ENCODE measurements at regions not wholly inside any gene's neighbourhood (a gene's known extent, or its start where the extent isn't known, plus 50 kb on each side); places are given as distances from the start of the nearest gene placed in this dataset.

GRCh38 chr1:113192242-113192641 is 119.2 kb downstream of the LRIG2 start:
- Histone ChIP-seq H2BK5ac (ENCODE audit: low read depth, low read length, poor library complexity, severe bottlenecking) (no peak overlapping the region), H3K79me1 (replicated peaks; ENCODE audit: low read length, poor library complexity, severe bottlenecking) (no peaks in the 10 kb centered on the region), H3K4me3 (ENCODE audit: insufficient read depth in 1 of 2, low read depth in 1 of 2, low read length in 2 of 2) (no peak overlapping the region), H2BK15ac (ENCODE audit: low read depth, poor library complexity, severe bottlenecking) (no peak overlapping the region), H2AFZ (ENCODE audit: low read depth, low read length) (no peak overlapping the region), H2AK5ac (ENCODE audit: low read length, severe bottlenecking) (no peak overlapping the region), H3K27me3 (ENCODE audit: control insufficient read depth in 1 of 2, insufficient read depth in 1 of 2, low read length in 2 of 2) (peaks cover 11% of the 10 kb centered on the region in 2 experiments), H3K9me3 (ENCODE audit: control insufficient read depth, low read length) (no peaks in the 10 kb centered on the region), H3K14ac (ENCODE audit: low read length in 2 of 2) (no peak overlapping the region), H3K36me3 (ENCODE audit: control insufficient read depth in 1 of 2, insufficient read depth in 2 of 2, low read depth in 1 of 2, low read length in 2 of 2) (no peaks in the 10 kb centered on the region), H3K4me1 (ENCODE audit: control insufficient read depth, insufficient read depth, low read depth, low read length) (no peaks in the 10 kb centered on the region), H2BK120ac (ENCODE audit: low read depth, low read length) (no peak overlapping the region), H3K9ac (ENCODE audit: low read length) (no peak overlapping the region), H3K23ac (ENCODE audit: low read length in 2 of 2) (no peak overlapping the region), H4K8ac (ENCODE audit: low read length) (no peak overlapping the region), H4K91ac (ENCODE audit: low read length) (no peak overlapping the region), H3K4me2 (ENCODE audit: low read length, poor library complexity, severe bottlenecking) (no peak overlapping the region), H2BK12ac (ENCODE audit: low read length in 2 of 2) (no peak overlapping the region), H3K4ac (ENCODE audit: low read depth in 1 of 2, low read length in 2 of 2) (no peak overlapping the region), H3K27ac (ENCODE audit: low read length, poor library complexity, severe bottlenecking) (no peak overlapping the region), H3K18ac (ENCODE audit: low read depth in 1 of 2, low read length in 2 of 2) (no peak overlapping the region)
- no peak for DNase-seq
- WGBS: 98% methylated on average over 2 of the region's 2 CpGs

- H3K14ac ChIP-seq (ENCODE audit: low read length in 2 of 2): no peak overlapping the region
Measured at GRCh38 chr1:113192980-113193379, 120.0 kb downstream of the LRIG2 start.

GRCh38 chr1:113194846-113195830 is 122.1 kb downstream of the LRIG2 start:
- Histone ChIP-seq H2BK12ac (ENCODE audit: low read length in 2 of 2) (no peak overlapping the region), H3K27ac (ENCODE audit: low read length, poor library complexity, severe bottlenecking) (no peak overlapping the region), H3K23ac (ENCODE audit: low read length in 2 of 2) (no peak overlapping the region), H3K4me3 (ENCODE audit: insufficient read depth in 1 of 2, low read depth in 1 of 2, low read length in 2 of 2) (no peak overlapping the region), H4K8ac (ENCODE audit: low read length) (no peak overlapping the region), H3K4me2 (ENCODE audit: low read length, poor library complexity, severe bottlenecking) (no peak overlapping the region), H3K9me3 (ENCODE audit: control insufficient read depth, low read length) (no peaks in the 10 kb centered on the region), H3K79me1 (replicated peaks; ENCODE audit: low read length, poor library complexity, severe bottlenecking) (no peaks in the 10 kb centered on the region), H2AK5ac (ENCODE audit: low read length, severe bottlenecking) (no peak overlapping the region), H3K27me3 (ENCODE audit: control insufficient read depth in 1 of 2, insufficient read depth in 1 of 2, low read length in 2 of 2) (peaks cover under 1 to 5% of the 10 kb centered on the region in 2 experiments), H2BK5ac (ENCODE audit: low read depth, low read length, poor library complexity, severe bottlenecking) (no peak overlapping the region), H2BK15ac (ENCODE audit: low read depth, poor library complexity, severe bottlenecking) (no peak overlapping the region), H3K4me1 (ENCODE audit: control insufficient read depth, insufficient read depth, low read depth, low read length) (no peaks in the 10 kb centered on the region), H3K36me3 (ENCODE audit: control insufficient read depth in 1 of 2, insufficient read depth in 2 of 2, low read depth in 1 of 2, low read length in 2 of 2) (no peaks in the 10 kb centered on the region), H2AFZ (ENCODE audit: low read depth, low read length) (no peak overlapping the region), H2BK120ac (ENCODE audit: low read depth, low read length) (no peak overlapping the region), H3K14ac (ENCODE audit: low read length in 2 of 2) (no peak overlapping the region), H3K4ac (ENCODE audit: low read depth in 1 of 2, low read length in 2 of 2) (no peak overlapping the region), H4K91ac (ENCODE audit: low read length) (no peak overlapping the region), H3K18ac (ENCODE audit: low read depth in 1 of 2, low read length in 2 of 2) (no peak overlapping the region), H3K9ac (ENCODE audit: low read length) (no peak overlapping the region)
- 81% methylated on average over 17 of the region's 18 CpGs for WGBS
- DNase-seq: no peak

More at GRCh38 chr1:113192980-113193379, 120.0 kb downstream of the LRIG2 start:
- H2BK120ac ChIP-seq (ENCODE audit: low read depth, low read length): no peak overlapping the region
- H3K4ac ChIP-seq (ENCODE audit: low read depth in 1 of 2, low read length in 2 of 2): no peak overlapping the region
- no peak overlapping the region for H4K91ac ChIP-seq (ENCODE audit: low read length)
- no CpG with 5 or more reads among the region's 1 CpG for WGBS
- H3K36me3 ChIP-seq (ENCODE audit: control insufficient read depth in 1 of 2, insufficient read depth in 2 of 2, low read depth in 1 of 2, low read length in 2 of 2): no peaks in the 10 kb centered on the region
- H3K23ac ChIP-seq (ENCODE audit: low read length in 2 of 2): no peak overlapping the region
- DNase-seq: no peak
- no peak overlapping the region for H3K9ac ChIP-seq (ENCODE audit: low read length)
- H3K27ac ChIP-seq (ENCODE audit: low read length, poor library complexity, severe bottlenecking): no peak overlapping the region
- H2AFZ ChIP-seq (ENCODE audit: low read depth, low read length): no peak overlapping the region
- no peak overlapping the region for H2BK12ac ChIP-seq (ENCODE audit: low read length in 2 of 2)
- no peak overlapping the region for H2AK5ac ChIP-seq (ENCODE audit: low read length, severe bottlenecking)
- no peak overlapping the region for H3K4me3 ChIP-seq (ENCODE audit: insufficient read depth in 1 of 2, low read depth in 1 of 2, low read length in 2 of 2)
- no peak overlapping the region for H2BK15ac ChIP-seq (ENCODE audit: low read depth, poor library complexity, severe bottlenecking)
- no peak overlapping the region for H2BK5ac ChIP-seq (ENCODE audit: low read depth, low read length, poor library complexity, severe bottlenecking)
- no peak overlapping the region for H3K18ac ChIP-seq (ENCODE audit: low read depth in 1 of 2, low read length in 2 of 2)
- no peaks in the 10 kb centered on the region for H3K79me1 ChIP-seq (replicated peaks; ENCODE audit: low read length, poor library complexity, severe bottlenecking)
- H3K9me3 ChIP-seq (ENCODE audit: control insufficient read depth, low read length): no peaks in the 10 kb centered on the region
- H3K27me3 ChIP-seq (ENCODE audit: control insufficient read depth in 1 of 2, insufficient read depth in 1 of 2, low read length in 2 of 2): peaks cover 8% of the 10 kb centered on the region in 2 experiments
- no peak overlapping the region for H4K8ac ChIP-seq (ENCODE audit: low read length)
- no peak overlapping the region for H3K4me2 ChIP-seq (ENCODE audit: low read length, poor library complexity, severe bottlenecking)
- H3K4me1 ChIP-seq (ENCODE audit: control insufficient read depth, insufficient read depth, low read depth, low read length): no peaks in the 10 kb centered on the region

- Histone ChIP-seq H3K36me3 (ENCODE audit: control insufficient read depth in 1 of 2, insufficient read depth in 2 of 2, low read depth in 1 of 2, low read length in 2 of 2) (no peaks in the 10 kb centered on the region), H4K91ac (ENCODE audit: low read length) (no peak overlapping the region), H3K79me1 (replicated peaks; ENCODE audit: low read length, poor library complexity, severe bottlenecking) (no peaks in the 10 kb centered on the region), H3K18ac (ENCODE audit: low read depth in 1 of 2, low read length in 2 of 2) (no peak overlapping the region), H3K27ac (ENCODE audit: low read length, poor library complexity, severe bottlenecking) (no peak overlapping the region), H2BK15ac (ENCODE audit: low read depth, poor library complexity, severe bottlenecking) (no peak overlapping the region), H2BK12ac (ENCODE audit: low read length in 2 of 2) (no peak overlapping the region), H2AK5ac (ENCODE audit: low read length, severe bottlenecking) (no peak overlapping the region), H3K4me2 (ENCODE audit: low read length, poor library complexity, severe bottlenecking) (no peak overlapping the region), H3K27me3 (ENCODE audit: control insufficient read depth in 1 of 2, insufficient read depth in 1 of 2, low read length in 2 of 2) (peaks cover 0 to 5% of the 10 kb centered on the region in 2 experiments), H3K4ac (ENCODE audit: low read depth in 1 of 2, low read length in 2 of 2) (no peak overlapping the region), H4K8ac (ENCODE audit: low read length) (no peak overlapping the region), H2BK5ac (ENCODE audit: low read depth, low read length, poor library complexity, severe bottlenecking) (no peak overlapping the region), H3K14ac (ENCODE audit: low read length in 2 of 2) (no peak overlapping the region), H3K23ac (ENCODE audit: low read length in 2 of 2) (no peak overlapping the region), H2BK120ac (ENCODE audit: low read depth, low read length) (no peak overlapping the region), H2AFZ (ENCODE audit: low read depth, low read length) (no peak overlapping the region), H3K9ac (ENCODE audit: low read length) (no peak overlapping the region), H3K9me3 (ENCODE audit: control insufficient read depth, low read length) (no peaks in the 10 kb centered on the region), H3K4me1 (ENCODE audit: control insufficient read depth, insufficient read depth, low read depth, low read length) (no peaks in the 10 kb centered on the region), H3K4me3 (ENCODE audit: insufficient read depth in 1 of 2, low read depth in 1 of 2, low read length in 2 of 2) (no peak overlapping the region)
- DNase-seq: no peak
- 86% methylated on average over 13 of the region's 13 CpGs for WGBS
Measured at GRCh38 chr1:113197719-113198330, 124.8 kb downstream of the LRIG2 start.

All from mesenchymal stem cell (in vitro differentiated cells and primary cell).